GM23338 (cell line): ENCODE measurements at regions not wholly inside any gene's neighbourhood (a gene's known extent, or its start where the extent isn't known, plus 50 kb on each side); places are given as distances from the start of the nearest gene placed in this dataset.

ENCODE experiments used
- ATAC-seq: fragments of 200-7000 bp; cut with Tn5 transposase; 3 replicates; pipeline ENCODE4 v1.9.1; 2020
- DNase-seq: peaks from one replicate; pipeline ENCODE4 v3.0.0-alpha.2; 2015; ENCODE audit warnings: low spot score
- H2AFZ ChIP-seq: fragments of 200-600 bp; sonication (generic); 2 replicates; pipeline ENCODE4 v1.8.0; 2016; ENCODE audit warnings: antibody characterized with exemption, mild to moderate bottlenecking, moderate library complexity
- H3F3A ChIP-seq: fragments of 200-600 bp; sonication (generic); replicated peaks from 2 replicates; pipeline ENCODE4 v1.8.0; 2017; ENCODE audit warnings: antibody characterized with exemption, mixed run types, low read depth
- H3K27ac ChIP-seq: fragments of 200-600 bp; sonication (generic); 2 replicates; pipeline ENCODE4 v1.6.1; 2016; ENCODE audit warnings: low read depth
- H3K27me3 ChIP-seq: fragments of 200-600 bp; sonication (generic); 2 replicates; pipeline ENCODE4 v1.8.0; 2016; ENCODE audit warnings: mild to moderate bottlenecking, mixed run types, moderate library complexity; ENCODE audit not compliant: insufficient read depth
- H3K36me3 ChIP-seq: fragments of 200-600 bp; sonication (generic); 2 replicates; pipeline ENCODE4 v1.8.0; 2016; ENCODE audit warnings: mild to moderate bottlenecking; ENCODE audit not compliant: insufficient read depth
- H3K4me1 ChIP-seq: fragments of 200-600 bp; sonication (generic); 2 replicates; pipeline ENCODE4 v1.8.0; 2016; ENCODE audit warnings: mild to moderate bottlenecking, moderate library complexity; ENCODE audit not compliant: insufficient read depth
- H3K4me2 ChIP-seq: fragments of 200-600 bp; sonication (generic); 2 replicates; pipeline ENCODE4 v1.7.1; 2017; ENCODE audit warnings: mixed run types
- H3K4me3 ChIP-seq: fragments of 200-600 bp; sonication (generic); 2 replicates; pipeline ENCODE4 v1.6.1; 2016; ENCODE audit warnings: mixed run types
- H3K79me2 ChIP-seq: fragments of 200-600 bp; sonication (generic); replicated peaks from 2 replicates; pipeline ENCODE4 v1.8.0; 2017; ENCODE audit warnings: mild to moderate bottlenecking; ENCODE audit not compliant: insufficient read depth
- H3K9me2 ChIP-seq: fragments of 200-600 bp; sonication (generic); 2 replicates; pipeline ENCODE4 v1.8.0; 2017; ENCODE audit not compliant: insufficient read depth
- H4K20me1 ChIP-seq: fragments of 200-600 bp; sonication (generic); replicated peaks from 2 replicates; pipeline ENCODE4 v1.8.0; 2017; ENCODE audit warnings: mild to moderate bottlenecking; ENCODE audit not compliant: insufficient read depth
- H3K27ac Mint-ChIP-seq: 2 replicates; pipeline ENCODE4 v1.8.0; 2020; ENCODE audit warnings: inconsistent platforms, mild to moderate bottlenecking, moderate library complexity, mixed read lengths
- H3K27me3 Mint-ChIP-seq: 3 replicates; pipeline ENCODE4 v1.8.0; 2022; ENCODE audit warnings: low read depth, mild to moderate bottlenecking, moderate library complexity, mixed read lengths, inconsistent platforms; ENCODE audit not compliant: insufficient read depth, poor library complexity
- H3K36me3 Mint-ChIP-seq: 3 replicates; pipeline ENCODE4 v1.8.0; 2021; ENCODE audit warnings: low read depth, mild to moderate bottlenecking, inconsistent platforms, moderate library complexity, mixed read lengths
- H3K4me1 Mint-ChIP-seq: 3 replicates; pipeline ENCODE4 v1.8.0; 2020; ENCODE audit warnings: mild to moderate bottlenecking, inconsistent platforms, mixed read lengths
- H3K4me3 Mint-ChIP-seq: 3 replicates; pipeline ENCODE4 v1.8.0; 2021; ENCODE audit warnings: moderate library complexity, mild to moderate bottlenecking, inconsistent platforms, mixed read lengths
- H3K9me3 Mint-ChIP-seq: 3 replicates; pipeline ENCODE4 v1.8.0; 2020; ENCODE audit warnings: moderate library complexity, mild to moderate bottlenecking, inconsistent platforms, mixed read lengths
- CREB1 ChIP-seq: fragments of 250-450 bp; sonication (Bioruptor Pico); IDR thresholded peaks from 2 replicates; pipeline ENCODE4 v1.5.0; 2020; ENCODE audit warnings: low read depth, mild to moderate bottlenecking, moderate library complexity
- CTCF ChIP-seq, 2 experiments: fragments of 200-600 bp in 1 of 2; sonication (generic) in 1 of 2; conservative IDR thresholded peaks; 2 replicates each; pipeline versions ENCODE4 v1.5.1 to v1.6.1; 2016 to 2017; ENCODE audit warnings: antibody characterized with exemption in 2 of 2, low read depth in 2 of 2, mild to moderate bottlenecking in 2 of 2, moderate library complexity in 1 of 2
- EZH2 ChIP-seq: fragments of 200-600 bp; sonication (generic); IDR thresholded peaks from one replicate; pipeline ENCODE4 v1.8.0; 2017; ENCODE audit warnings: antibody characterized with exemption, mild to moderate bottlenecking, low read depth; ENCODE audit not compliant: unreplicated experiment
- EZH2phosphoT487 ChIP-seq: fragments of 200-600 bp; sonication (generic); IDR thresholded peaks from one replicate; pipeline ENCODE4 v1.8.1; 2018; ENCODE audit warnings: antibody characterized with exemption; ENCODE audit not compliant: unreplicated experiment
- JUNB ChIP-seq: IDR thresholded peaks from one replicate; pipeline ENCODE4 v1.6.1; 2016; ENCODE audit warnings: antibody characterized with exemption; ENCODE audit not compliant: unreplicated experiment
- NANOG ChIP-seq: IDR thresholded peaks from 2 replicates; pipeline ENCODE4 v1.6.1; 2016; ENCODE audit warnings: antibody characterized with exemption, borderline replicate concordance
- POLR2AphosphoS5 ChIP-seq: IDR thresholded peaks from 2 replicates; pipeline ENCODE4 v1.6.1; 2016; ENCODE audit warnings: antibody characterized with exemption, low read depth
- STAT1 ChIP-seq: IDR thresholded peaks from one replicate; pipeline ENCODE4 v1.6.1; 2016; ENCODE audit warnings: antibody characterized with exemption; ENCODE audit not compliant: unreplicated experiment
- ZNF114 ChIP-seq: fragments of 250-450 bp; sonication (Bioruptor Pico); IDR thresholded peaks from 2 replicates; pipeline ENCODE4 v1.5.0; 2020; ENCODE audit warnings: mild to moderate bottlenecking, moderate library complexity
- ZNF331 ChIP-seq: fragments of 250-450 bp; sonication (Bioruptor Pico); IDR thresholded peaks from 2 replicates; pipeline ENCODE4 v1.5.0; 2020; ENCODE audit warnings: low read depth, mild to moderate bottlenecking, moderate library complexity
- TF ChIP-seq, protein P1 (sequence below): IDR thresholded peaks from 2 replicates; pipeline ENCODE4 v1.6.1; 2016; ENCODE audit warnings: antibody characterized with exemption
- TF ChIP-seq, protein P2 (sequence below): fragments of 250-450 bp; sonication (Bioruptor Pico); IDR thresholded peaks from 2 replicates; pipeline ENCODE4 v1.5.0; 2020; ENCODE audit warnings: mild to moderate bottlenecking, moderate library complexity
- TF ChIP-seq, protein P3 (sequence below): IDR thresholded peaks from one replicate; pipeline ENCODE4 v1.6.1; 2018; ENCODE audit warnings: antibody characterized with exemption; ENCODE audit not compliant: unreplicated experiment

- no peak overlapping the region for H3K4me2 ChIP-seq
- H3K36me3 ChIP-seq, result no peaks in the 10 kb centered on the region
- H4K20me1 ChIP-seq, result no peaks in the 10 kb centered on the region
- H3K4me3 Mint-ChIP-seq, result no peak overlapping the region
- no peak overlapping the region for H2AFZ ChIP-seq
- TF ChIP-seq, protein P1, sequence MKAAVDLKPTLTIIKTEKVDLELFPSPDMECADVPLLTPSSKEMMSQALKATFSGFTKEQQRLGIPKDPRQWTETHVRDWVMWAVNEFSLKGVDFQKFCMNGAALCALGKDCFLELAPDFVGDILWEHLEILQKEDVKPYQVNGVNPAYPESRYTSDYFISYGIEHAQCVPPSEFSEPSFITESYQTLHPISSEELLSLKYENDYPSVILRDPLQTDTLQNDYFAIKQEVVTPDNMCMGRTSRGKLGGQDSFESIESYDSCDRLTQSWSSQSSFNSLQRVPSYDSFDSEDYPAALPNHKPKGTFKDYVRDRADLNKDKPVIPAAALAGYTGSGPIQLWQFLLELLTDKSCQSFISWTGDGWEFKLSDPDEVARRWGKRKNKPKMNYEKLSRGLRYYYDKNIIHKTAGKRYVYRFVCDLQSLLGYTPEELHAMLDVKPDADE, result no peak
- no peak for TF ChIP-seq POLR2AphosphoS5
- TF ChIP-seq CREB1 (CRISPR knock-in tag), result no peak
- TF ChIP-seq, protein P2, sequence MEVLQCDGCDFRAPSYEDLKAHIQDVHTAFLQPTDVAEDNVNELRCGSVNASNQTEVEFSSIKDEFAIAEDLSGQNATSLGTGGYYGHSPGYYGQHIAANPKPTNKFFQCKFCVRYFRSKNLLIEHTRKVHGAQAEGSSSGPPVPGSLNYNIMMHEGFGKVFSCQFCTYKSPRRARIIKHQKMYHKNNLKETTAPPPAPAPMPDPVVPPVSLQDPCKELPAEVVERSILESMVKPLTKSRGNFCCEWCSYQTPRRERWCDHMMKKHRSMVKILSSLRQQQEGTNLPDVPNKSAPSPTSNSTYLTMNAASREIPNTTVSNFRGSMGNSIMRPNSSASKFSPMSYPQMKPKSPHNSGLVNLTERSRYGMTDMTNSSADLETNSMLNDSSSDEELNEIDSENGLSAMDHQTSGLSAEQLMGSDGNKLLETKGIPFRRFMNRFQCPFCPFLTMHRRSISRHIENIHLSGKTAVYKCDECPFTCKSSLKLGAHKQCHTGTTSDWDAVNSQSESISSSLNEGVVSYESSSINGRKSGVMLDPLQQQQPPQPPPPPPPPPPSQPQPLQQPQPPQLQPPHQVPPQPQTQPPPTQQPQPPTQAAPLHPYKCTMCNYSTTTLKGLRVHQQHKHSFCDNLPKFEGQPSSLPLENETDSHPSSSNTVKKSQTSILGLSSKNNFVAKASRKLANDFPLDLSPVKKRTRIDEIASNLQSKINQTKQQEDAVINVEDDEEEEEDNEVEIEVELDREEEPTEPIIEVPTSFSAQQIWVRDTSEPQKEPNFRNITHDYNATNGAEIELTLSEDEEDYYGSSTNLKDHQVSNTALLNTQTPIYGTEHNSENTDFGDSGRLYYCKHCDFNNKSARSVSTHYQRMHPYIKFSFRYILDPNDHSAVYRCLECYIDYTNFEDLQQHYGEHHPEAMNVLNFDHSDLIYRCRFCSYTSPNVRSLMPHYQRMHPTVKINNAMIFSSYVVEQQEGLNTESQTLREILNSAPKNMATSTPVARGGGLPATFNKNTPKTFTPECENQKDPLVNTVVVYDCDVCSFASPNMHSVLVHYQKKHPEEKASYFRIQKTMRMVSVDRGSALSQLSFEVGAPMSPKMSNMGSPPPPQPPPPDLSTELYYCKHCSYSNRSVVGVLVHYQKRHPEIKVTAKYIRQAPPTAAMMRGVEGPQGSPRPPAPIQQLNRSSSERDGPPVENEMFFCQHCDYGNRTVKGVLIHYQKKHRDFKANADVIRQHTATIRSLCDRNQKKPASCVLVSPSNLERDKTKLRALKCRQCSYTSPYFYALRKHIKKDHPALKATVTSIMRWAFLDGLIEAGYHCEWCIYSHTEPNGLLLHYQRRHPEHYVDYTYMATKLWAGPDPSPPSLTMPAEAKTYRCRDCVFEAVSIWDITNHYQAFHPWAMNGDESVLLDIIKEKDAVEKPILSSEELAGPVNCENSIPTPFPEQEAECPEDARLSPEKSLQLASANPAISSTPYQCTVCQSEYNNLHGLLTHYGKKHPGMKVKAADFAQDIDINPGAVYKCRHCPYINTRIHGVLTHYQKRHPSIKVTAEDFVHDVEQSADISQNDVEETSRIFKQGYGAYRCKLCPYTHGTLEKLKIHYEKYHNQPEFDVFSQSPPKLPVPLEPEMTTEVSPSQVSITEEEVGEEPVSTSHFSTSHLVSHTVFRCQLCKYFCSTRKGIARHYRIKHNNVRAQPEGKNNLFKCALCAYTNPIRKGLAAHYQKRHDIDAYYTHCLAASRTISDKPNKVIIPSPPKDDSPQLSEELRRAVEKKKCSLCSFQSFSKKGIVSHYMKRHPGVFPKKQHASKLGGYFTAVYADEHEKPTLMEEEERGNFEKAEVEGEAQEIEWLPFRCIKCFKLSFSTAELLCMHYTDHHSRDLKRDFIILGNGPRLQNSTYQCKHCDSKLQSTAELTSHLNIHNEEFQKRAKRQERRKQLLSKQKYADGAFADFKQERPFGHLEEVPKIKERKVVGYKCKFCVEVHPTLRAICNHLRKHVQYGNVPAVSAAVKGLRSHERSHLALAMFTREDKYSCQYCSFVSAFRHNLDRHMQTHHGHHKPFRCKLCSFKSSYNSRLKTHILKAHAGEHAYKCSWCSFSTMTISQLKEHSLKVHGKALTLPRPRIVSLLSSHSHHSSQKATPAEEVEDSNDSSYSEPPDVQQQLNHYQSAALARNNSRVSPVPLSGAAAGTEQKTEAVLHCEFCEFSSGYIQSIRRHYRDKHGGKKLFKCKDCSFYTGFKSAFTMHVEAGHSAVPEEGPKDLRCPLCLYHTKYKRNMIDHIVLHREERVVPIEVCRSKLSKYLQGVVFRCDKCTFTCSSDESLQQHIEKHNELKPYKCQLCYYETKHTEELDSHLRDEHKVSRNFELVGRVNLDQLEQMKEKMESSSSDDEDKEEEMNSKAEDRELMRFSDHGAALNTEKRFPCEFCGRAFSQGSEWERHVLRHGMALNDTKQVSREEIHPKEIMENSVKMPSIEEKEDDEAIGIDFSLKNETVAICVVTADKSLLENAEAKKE, result no peak
- TF ChIP-seq JUNB, result no peak
- TF ChIP-seq, protein P3, sequence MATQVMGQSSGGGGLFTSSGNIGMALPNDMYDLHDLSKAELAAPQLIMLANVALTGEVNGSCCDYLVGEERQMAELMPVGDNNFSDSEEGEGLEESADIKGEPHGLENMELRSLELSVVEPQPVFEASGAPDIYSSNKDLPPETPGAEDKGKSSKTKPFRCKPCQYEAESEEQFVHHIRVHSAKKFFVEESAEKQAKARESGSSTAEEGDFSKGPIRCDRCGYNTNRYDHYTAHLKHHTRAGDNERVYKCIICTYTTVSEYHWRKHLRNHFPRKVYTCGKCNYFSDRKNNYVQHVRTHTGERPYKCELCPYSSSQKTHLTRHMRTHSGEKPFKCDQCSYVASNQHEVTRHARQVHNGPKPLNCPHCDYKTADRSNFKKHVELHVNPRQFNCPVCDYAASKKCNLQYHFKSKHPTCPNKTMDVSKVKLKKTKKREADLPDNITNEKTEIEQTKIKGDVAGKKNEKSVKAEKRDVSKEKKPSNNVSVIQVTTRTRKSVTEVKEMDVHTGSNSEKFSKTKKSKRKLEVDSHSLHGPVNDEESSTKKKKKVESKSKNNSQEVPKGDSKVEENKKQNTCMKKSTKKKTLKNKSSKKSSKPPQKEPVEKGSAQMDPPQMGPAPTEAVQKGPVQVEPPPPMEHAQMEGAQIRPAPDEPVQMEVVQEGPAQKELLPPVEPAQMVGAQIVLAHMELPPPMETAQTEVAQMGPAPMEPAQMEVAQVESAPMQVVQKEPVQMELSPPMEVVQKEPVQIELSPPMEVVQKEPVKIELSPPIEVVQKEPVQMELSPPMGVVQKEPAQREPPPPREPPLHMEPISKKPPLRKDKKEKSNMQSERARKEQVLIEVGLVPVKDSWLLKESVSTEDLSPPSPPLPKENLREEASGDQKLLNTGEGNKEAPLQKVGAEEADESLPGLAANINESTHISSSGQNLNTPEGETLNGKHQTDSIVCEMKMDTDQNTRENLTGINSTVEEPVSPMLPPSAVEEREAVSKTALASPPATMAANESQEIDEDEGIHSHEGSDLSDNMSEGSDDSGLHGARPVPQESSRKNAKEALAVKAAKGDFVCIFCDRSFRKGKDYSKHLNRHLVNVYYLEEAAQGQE, result no peak
- no peak for TF ChIP-seq STAT1
- TF ChIP-seq ZNF114 (CRISPR knock-in tag), result no peak
- no peak for TF ChIP-seq CTCF (conservative IDR thresholded peaks at IDR 0.05; ENCODE audit: low read depth in 2 of 2)
- no peak for TF ChIP-seq EZH2phosphoT487
- no peak for TF ChIP-seq NANOG
- no peak for TF ChIP-seq EZH2
- no peak for TF ChIP-seq ZNF331
- no peak overlapping the region for H3K27ac ChIP-seq
- no peaks in the 10 kb centered on the region for H3K79me2 ChIP-seq
- ATAC-seq (no peak), DNase-seq (no peak)
- H3K27me3 Mint-ChIP-seq, result no peaks in the 10 kb centered on the region
- H3K9me3 Mint-ChIP-seq, result no peaks in the 10 kb centered on the region
- H3F3A ChIP-seq, result no peaks in the 10 kb centered on the region
- H3K36me3 Mint-ChIP-seq, result no peaks in the 10 kb centered on the region
- H3K4me3 ChIP-seq, result no peak overlapping the region
- no peaks in the 10 kb centered on the region for H3K27me3 ChIP-seq
- H3K4me1 ChIP-seq, result no peaks in the 10 kb centered on the region
- peaks cover 2% of the 10 kb centered on the region; the same call in 1 of the 3 replicates for H3K4me1 Mint-ChIP-seq
- no peaks in the 10 kb centered on the region; the same call in 1 of the 2 replicates for H3K9me2 ChIP-seq
- H3K27ac Mint-ChIP-seq, result no peak overlapping the region
These were observed 155.3 kb upstream of the MBNL1 start for GRCh38 chr3:152113413-152113812.
